Body of pancreas (tissue), 4 donors: ENCODE measurements at regions not wholly inside any gene's neighbourhood (a gene's known extent, or its start where the extent isn't known, plus 50 kb on each side); places are given as distances from the start of the nearest gene placed in this dataset.

Source experiments
- ATAC-seq: fragments of 150-250 bp; one replicate; pipeline ENCODE4 v1.9.1; 2016
- DNase-seq, 4 donors: peaks; one replicate each; pipeline ENCODE4 v3.0.0-alpha.2; 2019
- H3K27ac ChIP-seq, 4 donors: fragments of 200-600 bp; sonication (generic); 1 replicate in 3 of 4; 2 replicates in 1 of 4; pipeline versions ENCODE4 v1.5.1 to v1.6.1; 2016 to 2019; ENCODE audit warnings: mild to moderate bottlenecking in 1 of 4, mixed read lengths in 1 of 4, moderate library complexity in 1 of 4
- H3K27me3 ChIP-seq, 2 donors: fragments of 200-600 bp; sonication (generic); one replicate each; pipeline ENCODE4 v1.6.0; 2016; ENCODE audit warnings: mild to moderate bottlenecking in 1 of 2
- H3K36me3 ChIP-seq, 2 donors: fragments of 200-600 bp; sonication (generic); replicated peaks in 1 of 2; 2 replicates each; pipeline ENCODE4 v1.5.1; 2016; ENCODE audit warnings: low read depth in 2 of 2; ENCODE audit not compliant: insufficient read depth in 1 of 2
- H3K4me1 ChIP-seq: fragments of 200-600 bp; sonication (generic); one replicate; pipeline ENCODE4 v1.6.0; 2016
- H3K4me3 ChIP-seq, 2 donors: fragments of 200-600 bp; sonication (generic); 1 replicate in 1 of 2; 2 replicates in 1 of 2; pipeline ENCODE4 v1.5.1; 2016 to 2019
- H3K9me3 ChIP-seq, 3 donors: fragments of 200-600 bp; sonication (generic); 1 replicate in 2 of 3; 2 replicates in 1 of 3; pipeline ENCODE4 v1.5.1; 2016
- POLR2A ChIP-seq, 3 donors: fragments of 450-650 bp; IDR thresholded peaks; one replicate each; pipeline ENCODE4 v1.6.1; 2016; ENCODE audit warnings: antibody characterized with exemption in 3 of 3, mild to moderate bottlenecking in 2 of 3
- WGBS, 2 donors: methylation state at CpG; one replicate each; pipeline ENCODE4 v1.1.5; 2017; 5-methylcytosine and 5-hydroxymethylcytosine counted together
- intact Hi-C: fragments of 100-400 bp; cut with DNase I; formaldehyde crosslinking; loops from one replicate; pipeline ENCODE4 v1.15.1; 2023
- TF ChIP-seq, protein P1 (sequence below), 7 experiments: fragments of 450-650 bp in 4 of 7; fragments of 200-600 bp in 3 of 7; sonication (generic) in 3 of 7; IDR thresholded peaks; one replicate each; pipeline ENCODE4 v1.5.1; 2016 to 2019; ENCODE audit warnings: antibody characterized with exemption in 7 of 7

DNA sequence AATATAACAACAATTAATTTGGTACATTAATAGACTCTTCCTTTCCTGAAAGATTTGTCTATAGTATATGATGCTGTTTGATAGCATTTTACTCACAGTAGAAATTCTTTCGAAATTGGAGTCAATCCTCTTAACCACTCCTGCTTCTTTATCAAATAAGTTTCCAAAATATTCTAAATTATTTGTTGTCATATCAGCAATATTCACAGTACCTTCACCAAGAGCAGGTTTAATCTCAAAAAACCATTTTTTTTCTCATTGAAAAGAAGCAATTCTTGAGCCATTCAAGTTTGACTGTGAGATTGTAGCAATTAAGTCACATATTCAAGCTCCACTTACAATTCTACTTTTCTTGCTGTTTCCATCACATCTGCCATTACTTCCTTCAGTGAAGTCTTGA is 83.5 kb upstream of the PRR16 start:
- no peaks in the 10 kb centered on the region for H3K27me3 ChIP-seq
- H3K4me3 ChIP-seq = no peak overlapping the region
- H3K4me1 ChIP-seq = no peaks in the 10 kb centered on the region
- TF ChIP-seq POLR2A (IDR thresholded peaks at IDR 0.05) = no peak
- TF ChIP-seq, protein P1, sequence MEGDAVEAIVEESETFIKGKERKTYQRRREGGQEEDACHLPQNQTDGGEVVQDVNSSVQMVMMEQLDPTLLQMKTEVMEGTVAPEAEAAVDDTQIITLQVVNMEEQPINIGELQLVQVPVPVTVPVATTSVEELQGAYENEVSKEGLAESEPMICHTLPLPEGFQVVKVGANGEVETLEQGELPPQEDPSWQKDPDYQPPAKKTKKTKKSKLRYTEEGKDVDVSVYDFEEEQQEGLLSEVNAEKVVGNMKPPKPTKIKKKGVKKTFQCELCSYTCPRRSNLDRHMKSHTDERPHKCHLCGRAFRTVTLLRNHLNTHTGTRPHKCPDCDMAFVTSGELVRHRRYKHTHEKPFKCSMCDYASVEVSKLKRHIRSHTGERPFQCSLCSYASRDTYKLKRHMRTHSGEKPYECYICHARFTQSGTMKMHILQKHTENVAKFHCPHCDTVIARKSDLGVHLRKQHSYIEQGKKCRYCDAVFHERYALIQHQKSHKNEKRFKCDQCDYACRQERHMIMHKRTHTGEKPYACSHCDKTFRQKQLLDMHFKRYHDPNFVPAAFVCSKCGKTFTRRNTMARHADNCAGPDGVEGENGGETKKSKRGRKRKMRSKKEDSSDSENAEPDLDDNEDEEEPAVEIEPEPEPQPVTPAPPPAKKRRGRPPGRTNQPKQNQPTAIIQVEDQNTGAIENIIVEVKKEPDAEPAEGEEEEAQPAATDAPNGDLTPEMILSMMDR (IDR thresholded peaks at IDR 0.05) = no peak
- peaks cover 0 to 6% (median 0%) of the 10 kb centered on the region in 3 donors for H3K9me3 ChIP-seq
- H3K27ac ChIP-seq = no peak overlapping the region
- WGBS, 2 donors = 28 to 73% methylated on average over 1 of the region's 1 CpG
- DNase-seq = no peak
- H3K36me3 ChIP-seq = no peaks in the 10 kb centered on the region
- no peak for ATAC-seq
- intact Hi-C loops = no loop called here

DNA sequence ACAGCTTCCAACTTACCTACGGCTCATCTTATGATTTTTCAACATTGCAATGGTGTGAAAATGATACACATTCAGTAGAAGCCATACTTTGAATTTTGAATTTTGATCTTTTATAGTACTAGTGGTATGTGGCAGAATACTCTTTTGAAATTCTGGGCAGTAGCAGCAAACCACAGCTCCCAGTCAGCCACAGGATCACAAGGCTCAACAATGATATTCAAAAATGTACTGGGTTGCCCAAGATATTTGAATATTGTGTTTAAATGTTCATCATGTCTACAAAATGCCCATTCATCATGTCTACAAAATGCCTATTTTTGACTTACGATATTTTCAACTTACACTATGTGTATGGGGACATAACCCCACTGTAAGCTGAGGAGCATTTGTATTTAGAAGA is 81.3 kb upstream of the PRR16 start:
- Histone ChIP-seq H3K36me3 (no peaks in the 10 kb centered on the region), H3K27ac (no peak overlapping the region), H3K4me3 (no peak overlapping the region), H3K27me3 (no peaks in the 10 kb centered on the region), H3K4me1 (no peaks in the 10 kb centered on the region), H3K9me3 (peaks cover 0 to 6% (median 0%) of the 10 kb centered on the region in 3 donors)
- intact Hi-C loops = no loop called here
- no peak for TF ChIP-seq POLR2A (IDR thresholded peaks at IDR 0.05)
- TF ChIP-seq, protein P1 (IDR thresholded peaks at IDR 0.05) = no peak
- DNase-seq (no peak), ATAC-seq (no peak)
- WGBS, 2 donors = 76 to 78% methylated on average over 2 of the region's 2 CpGs

DNA sequence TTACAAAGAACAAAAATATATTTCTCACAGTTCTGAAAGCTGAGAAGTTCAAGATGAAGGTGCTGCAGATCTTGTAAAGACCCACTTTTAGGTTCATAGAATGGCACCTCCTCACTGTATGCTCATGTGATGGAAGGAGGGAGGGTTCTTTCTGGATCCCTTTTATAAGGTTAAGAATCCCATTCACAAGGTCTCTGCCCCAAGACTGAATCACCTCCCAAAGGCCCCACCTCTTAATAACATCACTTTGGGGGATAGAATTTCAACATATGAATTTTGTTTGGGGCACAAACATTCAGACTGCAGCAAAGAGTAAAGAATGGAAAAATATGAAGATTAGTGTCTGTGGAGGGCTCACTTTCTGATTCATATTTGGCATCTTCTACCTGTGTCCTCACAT is 77.1 kb upstream of the PRR16 start:
- TF ChIP-seq, protein P1 (IDR thresholded peaks at IDR 0.05) = no peak
- no peak for TF ChIP-seq POLR2A (IDR thresholded peaks at IDR 0.05)
- no peak for ATAC-seq
- no peak overlapping the region for H3K27ac ChIP-seq

DNA sequence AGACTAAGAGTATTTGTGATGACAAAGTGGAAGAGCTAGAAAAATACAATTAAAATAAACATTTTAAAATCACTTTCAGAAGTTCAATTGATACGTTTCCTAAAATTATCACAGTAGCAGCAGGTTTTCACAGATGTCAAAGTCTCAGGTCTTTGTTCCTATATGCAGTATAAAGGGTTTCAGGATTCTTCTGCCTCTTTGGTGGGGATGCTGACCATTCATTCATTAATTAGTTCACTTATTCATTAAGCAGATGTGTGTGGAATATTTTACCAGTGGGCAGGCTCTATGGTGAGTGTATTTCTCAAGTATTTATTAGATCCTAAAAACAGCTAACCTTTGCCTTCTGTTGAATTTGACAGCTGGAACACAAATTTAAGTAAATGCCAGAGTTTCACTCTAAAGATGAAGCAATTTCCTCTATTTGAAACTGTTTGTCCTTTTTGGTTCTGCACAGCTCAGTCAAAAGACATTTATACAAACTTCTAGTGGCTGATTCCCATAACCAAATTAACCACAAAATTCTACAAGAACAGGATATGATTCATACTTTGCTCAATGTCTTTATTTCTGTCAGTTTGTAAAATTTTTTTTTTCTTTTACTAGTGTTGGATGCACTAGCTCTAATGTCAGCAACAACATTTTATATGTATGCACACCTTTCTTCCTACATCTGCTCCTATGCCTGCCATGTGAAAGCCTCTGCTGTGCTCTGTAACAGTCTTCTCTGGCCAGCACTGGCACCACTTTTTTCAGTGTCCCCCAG is 75.9 kb upstream of the PRR16 start:
- Histone ChIP-seq H3K36me3 (no peaks in the 10 kb centered on the region), H3K9me3 (no peaks in the 10 kb centered on the region), H3K27ac (peak overlapping the region in 1 of 4 donors; percentile 25), H3K4me1 (no peaks in the 10 kb centered on the region), H3K4me3 (no peak overlapping the region), H3K27me3 (no peaks in the 10 kb centered on the region)
- intact Hi-C loops = no loop called here
- DNase-seq (no peak), ATAC-seq (no peak)
- 45 to 46% methylated on average over 1 of the region's 1 CpG for WGBS, 2 donors
- TF ChIP-seq, protein P1 (IDR thresholded peaks at IDR 0.05) = no peak
- no peak for TF ChIP-seq POLR2A (IDR thresholded peaks at IDR 0.05)

More for the DNA sequence above, 77.1 kb upstream of the PRR16 start:
- intact Hi-C loops = no loop called here
- Histone ChIP-seq H3K36me3 (no peaks in the 10 kb centered on the region), H3K9me3 (no peaks in the 10 kb centered on the region), H3K4me1 (no peaks in the 10 kb centered on the region), H3K27me3 (no peaks in the 10 kb centered on the region), H3K4me3 (no peak overlapping the region)
- DNase-seq = no peak

DNA sequence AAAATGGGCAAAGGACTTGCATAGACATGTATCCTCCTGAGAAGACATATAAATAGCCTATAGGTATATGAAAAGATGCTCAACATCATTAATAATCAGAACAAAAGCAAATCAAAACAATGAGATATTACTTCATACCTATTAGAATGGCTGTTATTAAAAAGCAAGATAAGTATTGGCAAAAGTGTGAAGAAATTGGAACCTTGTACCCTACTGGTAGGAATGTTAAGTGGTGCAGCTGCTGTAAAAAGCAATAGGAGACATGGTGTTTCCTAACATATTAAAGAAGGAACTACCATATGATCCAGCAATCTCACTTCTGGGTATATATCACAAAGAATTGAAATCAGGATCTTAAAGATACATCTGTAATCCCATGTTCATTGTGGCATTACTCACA is 69.8 kb upstream of the PRR16 start:
- H3K36me3 ChIP-seq = no peaks in the 10 kb centered on the region
- no peak for DNase-seq
- no peaks in the 10 kb centered on the region for H3K9me3 ChIP-seq
- intact Hi-C loops = no loop called here
- TF ChIP-seq POLR2A (IDR thresholded peaks at IDR 0.05) = no peak
- TF ChIP-seq, protein P1 (IDR thresholded peaks at IDR 0.05) = no peak
- no peak overlapping the region for H3K27ac ChIP-seq
- H3K4me3 ChIP-seq = no peak overlapping the region
- ATAC-seq = no peak
- H3K4me1 ChIP-seq = no peaks in the 10 kb centered on the region
- no peaks in the 10 kb centered on the region for H3K27me3 ChIP-seq
